A673 (cell line): ENCODE measurements at regions not wholly inside any gene's neighbourhood (a gene's known extent, or its start where the extent isn't known, plus 50 kb on each side); places are given as distances from the start of the nearest gene placed in this dataset.

ENCODE experiments used
- CTCF ChIP-seq: fragments of 300-800, 200-600 bp; sonication (generic); conservative IDR thresholded peaks from 2 replicates; pipeline ENCODE4 v1.5.1; 2017; ENCODE audit warnings: low read depth, mild to moderate bottlenecking, antibody characterized with exemption, low read length, moderate library complexity, mixed read lengths
- EZH2 ChIP-seq: fragments of 200-600 bp; sonication (generic); IDR thresholded peaks from 2 replicates; pipeline ENCODE4 v1.6.1; 2017; ENCODE audit warnings: borderline replicate concordance, low read depth, mild to moderate bottlenecking, mixed read lengths, antibody characterized with exemption, low read length; ENCODE audit not compliant: poor library complexity, severe bottlenecking

DNA sequence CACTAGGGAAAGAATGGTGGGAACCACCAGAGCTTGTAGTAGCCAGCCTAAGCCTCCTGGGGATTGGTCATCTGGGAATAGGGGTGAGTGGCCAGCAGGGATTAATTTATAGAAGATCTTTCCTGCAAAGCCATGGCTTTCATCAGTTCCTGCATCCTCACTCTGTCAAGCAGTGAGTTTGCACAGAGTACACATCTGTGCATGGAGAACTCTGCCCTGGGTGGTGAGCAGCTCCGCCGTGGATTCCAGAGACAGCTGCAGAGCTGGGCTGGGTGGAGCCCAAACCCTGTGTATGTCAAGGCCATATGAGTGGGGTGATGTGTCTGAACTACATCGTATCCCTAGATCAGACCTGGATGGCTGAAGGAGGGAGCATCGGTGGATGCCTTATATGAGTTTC, 182.2 kb downstream of the GLI2 start:
- no peak for TF ChIP-seq CTCF
- TF ChIP-seq EZH2 = no peak
